ENCODE measurements at regions not wholly inside any gene's neighbourhood (a gene's known extent, or its start where the extent isn't known, plus 50 kb on each side); places are given as distances from the start of the nearest gene placed in this dataset.
A peak's percentile ranks its signal among the peaks of the same experiment; 100 is the strongest.

DNA sequence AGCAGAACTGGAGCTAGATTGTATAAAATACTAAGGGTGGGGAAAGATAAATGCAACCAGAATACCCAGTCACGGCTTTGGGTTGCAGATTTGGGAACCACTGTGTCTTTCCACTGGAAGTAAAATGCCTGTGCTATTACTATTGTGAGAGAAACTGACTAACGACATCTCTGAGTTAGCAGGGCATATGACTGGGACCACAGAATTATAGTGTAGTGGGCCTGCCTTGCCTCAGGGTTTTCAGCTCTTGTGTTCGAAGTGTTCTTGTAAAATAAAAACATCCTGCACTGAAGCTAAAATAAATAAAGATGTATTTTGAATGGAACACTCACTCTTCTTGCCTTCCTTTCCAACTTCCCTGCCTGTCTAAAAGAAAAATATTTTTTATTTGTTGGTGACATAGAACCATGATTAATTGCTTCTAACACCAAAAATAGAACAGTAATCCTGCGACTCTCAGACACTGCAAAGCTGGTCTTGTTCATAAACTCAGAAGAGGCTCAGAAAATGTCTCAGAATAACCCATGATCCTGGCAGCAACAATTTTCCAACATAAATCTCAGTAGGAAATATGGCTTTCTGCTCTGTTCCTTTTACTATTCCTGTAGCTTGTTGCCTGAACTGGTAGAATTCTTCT lies 104.2 kb downstream of the FAM47B start:
- DNase-seq: peak in 2 of 5 donors; percentile 15 to 65

DNA sequence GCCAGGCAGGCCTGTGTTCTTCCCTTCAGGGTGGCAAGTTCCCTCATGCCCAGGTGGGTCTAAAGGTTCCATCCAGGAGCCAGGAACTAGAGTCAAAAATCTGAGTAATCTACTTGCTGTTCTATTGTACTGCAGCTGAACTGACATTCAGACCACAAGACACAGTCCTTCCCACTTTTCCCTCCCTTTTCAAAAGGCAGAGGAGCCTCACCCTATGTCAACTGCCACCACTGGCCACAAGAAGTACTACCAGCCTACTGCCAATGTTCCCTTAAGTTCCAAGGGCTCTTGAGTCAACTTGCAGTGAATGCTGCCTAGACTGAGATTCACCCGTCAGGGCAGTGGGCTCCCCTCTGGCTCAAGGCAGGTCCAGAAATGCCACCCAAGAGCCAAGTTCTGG lies 133.5 kb downstream of the FAM47B start:
- no peak overlapping the region for H3K27ac ChIP-seq (ENCODE audit: low read depth in 2 of 2, low read length in 2 of 2)
- no peak for FAIRE-seq

More for the DNA sequence above, 104.2 kb downstream of the FAM47B start:
- Histone ChIP-seq H3K36me3 (ENCODE audit: control insufficient read depth in 2 of 3, insufficient read depth in 3 of 3, low read length in 3 of 3) (no peaks in the 10 kb centered on the region), H3K4me1 (ENCODE audit: control insufficient read depth in 2 of 3, insufficient read depth in 2 of 3, low read depth in 1 of 3, low read length in 3 of 3) (peaks cover 0 to 3% (median 0%) of the 10 kb centered on the region in 3 donors), H3K9me3 (ENCODE audit: control insufficient read depth in 2 of 3, insufficient read depth in 1 of 3, low read length in 3 of 3) (no peaks in the 10 kb centered on the region), H3K4me3 (ENCODE audit: low read length in 3 of 3) (no peak overlapping the region), H3K9ac (ENCODE audit: low read length in 3 of 3) (no peak overlapping the region), H3K27me3 (ENCODE audit: control insufficient read depth, insufficient read depth, low read length) (no peaks in the 10 kb centered on the region), H3K27ac (ENCODE audit: low read depth in 2 of 2, low read length in 2 of 2) (no peak overlapping the region)
- peak; percentile 57 for FAIRE-seq
- TF ChIP-seq, protein P1, sequence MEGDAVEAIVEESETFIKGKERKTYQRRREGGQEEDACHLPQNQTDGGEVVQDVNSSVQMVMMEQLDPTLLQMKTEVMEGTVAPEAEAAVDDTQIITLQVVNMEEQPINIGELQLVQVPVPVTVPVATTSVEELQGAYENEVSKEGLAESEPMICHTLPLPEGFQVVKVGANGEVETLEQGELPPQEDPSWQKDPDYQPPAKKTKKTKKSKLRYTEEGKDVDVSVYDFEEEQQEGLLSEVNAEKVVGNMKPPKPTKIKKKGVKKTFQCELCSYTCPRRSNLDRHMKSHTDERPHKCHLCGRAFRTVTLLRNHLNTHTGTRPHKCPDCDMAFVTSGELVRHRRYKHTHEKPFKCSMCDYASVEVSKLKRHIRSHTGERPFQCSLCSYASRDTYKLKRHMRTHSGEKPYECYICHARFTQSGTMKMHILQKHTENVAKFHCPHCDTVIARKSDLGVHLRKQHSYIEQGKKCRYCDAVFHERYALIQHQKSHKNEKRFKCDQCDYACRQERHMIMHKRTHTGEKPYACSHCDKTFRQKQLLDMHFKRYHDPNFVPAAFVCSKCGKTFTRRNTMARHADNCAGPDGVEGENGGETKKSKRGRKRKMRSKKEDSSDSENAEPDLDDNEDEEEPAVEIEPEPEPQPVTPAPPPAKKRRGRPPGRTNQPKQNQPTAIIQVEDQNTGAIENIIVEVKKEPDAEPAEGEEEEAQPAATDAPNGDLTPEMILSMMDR (IDR thresholded peaks at IDR 0.05; ENCODE audit: borderline replicate concordance, extremely low read depth, insufficient read depth): no peak
- intact Hi-C loops (cut with DNase I): no loop called here

DNA sequence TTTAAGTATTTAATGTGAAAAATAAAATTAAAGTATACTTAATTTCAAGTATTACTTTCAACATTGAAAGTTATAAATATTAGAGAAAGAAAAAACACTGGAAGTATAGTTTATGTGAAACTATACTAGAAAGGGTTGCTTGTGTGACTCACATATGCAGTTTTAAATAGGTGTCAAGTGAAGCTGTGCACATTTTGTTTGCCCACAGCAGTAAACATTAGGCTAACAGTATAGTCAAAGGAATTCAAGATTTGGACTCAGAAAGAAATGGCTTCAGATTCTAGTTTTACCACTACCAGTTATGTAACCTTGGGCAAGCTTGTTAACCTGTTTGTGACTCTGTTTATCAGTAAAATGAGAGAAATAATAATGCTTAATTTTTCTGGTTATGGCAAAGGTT lies 148.2 kb downstream of the FAM47B start:
- H3K4me1 ChIP-seq (ENCODE audit: control insufficient read depth in 2 of 3, insufficient read depth in 2 of 3, low read depth in 1 of 3, low read length in 3 of 3): no peaks in the 10 kb centered on the region
- no peak overlapping the region for H3K9ac ChIP-seq (ENCODE audit: low read length in 3 of 3)
- intact Hi-C loops (cut with DNase I): no loop called here
- no peaks in the 10 kb centered on the region for H3K36me3 ChIP-seq (ENCODE audit: control insufficient read depth in 2 of 3, insufficient read depth in 3 of 3, low read length in 3 of 3)
- TF ChIP-seq, protein P1 (IDR thresholded peaks at IDR 0.05; ENCODE audit: borderline replicate concordance, extremely low read depth, insufficient read depth): no peak
- H3K27me3 ChIP-seq (ENCODE audit: control insufficient read depth, insufficient read depth, low read length): no peaks in the 10 kb centered on the region
- no peaks in the 10 kb centered on the region for H3K9me3 ChIP-seq (ENCODE audit: control insufficient read depth in 2 of 3, insufficient read depth in 1 of 3, low read length in 3 of 3)
- no peak for DNase-seq
- FAIRE-seq: peak; percentile 3
- no peak overlapping the region for H3K27ac ChIP-seq (ENCODE audit: low read depth in 2 of 2, low read length in 2 of 2)
- no peak overlapping the region for H3K4me3 ChIP-seq (ENCODE audit: low read length in 3 of 3)

More for the DNA sequence above, 133.5 kb downstream of the FAM47B start:
- Histone ChIP-seq H3K4me3 (ENCODE audit: low read length in 3 of 3) (no peak overlapping the region), H3K9me3 (ENCODE audit: control insufficient read depth in 2 of 3, insufficient read depth in 1 of 3, low read length in 3 of 3) (no peaks in the 10 kb centered on the region), H3K9ac (ENCODE audit: low read length in 3 of 3) (no peak overlapping the region), H3K27me3 (ENCODE audit: control insufficient read depth, insufficient read depth, low read length) (no peaks in the 10 kb centered on the region), H3K36me3 (ENCODE audit: control insufficient read depth in 2 of 3, insufficient read depth in 3 of 3, low read length in 3 of 3) (no peaks in the 10 kb centered on the region), H3K4me1 (ENCODE audit: control insufficient read depth in 2 of 3, insufficient read depth in 2 of 3, low read depth in 1 of 3, low read length in 3 of 3) (no peaks in the 10 kb centered on the region)
- intact Hi-C loops (cut with DNase I): no loop called here
- TF ChIP-seq, protein P1 (IDR thresholded peaks at IDR 0.05; ENCODE audit: borderline replicate concordance, extremely low read depth, insufficient read depth): no peak
- no peak for DNase-seq

DNA sequence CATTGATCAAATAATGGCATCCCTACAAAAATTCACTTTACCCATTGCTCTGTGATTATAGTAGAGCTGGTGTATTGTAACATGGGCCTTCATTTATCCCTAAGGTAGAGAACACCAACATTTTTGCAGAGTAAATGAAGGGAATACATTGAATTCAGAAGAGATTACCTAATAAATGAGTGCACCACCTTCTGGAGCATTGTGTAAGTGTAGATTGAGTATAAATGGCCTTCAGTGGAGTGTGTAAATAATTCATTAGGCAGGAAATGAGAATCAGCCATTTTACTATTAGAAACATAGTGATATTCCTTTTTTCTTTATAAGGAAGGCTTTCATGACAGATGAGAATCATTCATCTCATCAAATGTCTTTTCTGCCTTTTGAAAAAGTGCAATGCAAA lies 155.8 kb downstream of the FAM47B start:
- Histone ChIP-seq H3K4me3 (ENCODE audit: low read length in 3 of 3) (no peak overlapping the region), H3K4me1 (ENCODE audit: control insufficient read depth in 2 of 3, insufficient read depth in 2 of 3, low read depth in 1 of 3, low read length in 3 of 3) (no peaks in the 10 kb centered on the region), H3K27me3 (ENCODE audit: control insufficient read depth, insufficient read depth, low read length) (no peaks in the 10 kb centered on the region), H3K36me3 (ENCODE audit: control insufficient read depth in 2 of 3, insufficient read depth in 3 of 3, low read length in 3 of 3) (no peaks in the 10 kb centered on the region), H3K9ac (ENCODE audit: low read length in 3 of 3) (no peak overlapping the region), H3K9me3 (ENCODE audit: control insufficient read depth in 2 of 3, insufficient read depth in 1 of 3, low read length in 3 of 3) (no peaks in the 10 kb centered on the region), H3K27ac (ENCODE audit: low read depth in 2 of 2, low read length in 2 of 2) (no peak overlapping the region)
- peak in 1 of 5 donors; percentile 0 for DNase-seq
- intact Hi-C loops (cut with DNase I): no loop called here
- TF ChIP-seq, protein P1 (IDR thresholded peaks at IDR 0.05; ENCODE audit: borderline replicate concordance, extremely low read depth, insufficient read depth): no peak
- FAIRE-seq: no peak

All from kidney (tissue), 13 donors.